H1 (cell line): ENCODE measurements at regions not wholly inside any gene's neighbourhood (a gene's known extent, or its start where the extent isn't known, plus 50 kb on each side); places are given as distances from the start of the nearest gene placed in this dataset.

Experiments
- CTCF ChIA-PET: fragments of 300-600 bp; sonication (Branson Sonifier 250); formaldehyde crosslinking; loops from one replicate; lab custom pipeline; 2021; ENCODE audit not compliant: partially characterized antibody; lab: Charles Lee
- POLR2A ChIA-PET: fragments of 300-600 bp; sonication (Branson Sonifier 250); formaldehyde crosslinking; loops from one replicate; lab custom pipeline; 2021; ENCODE audit warnings: inconsistent platforms; ENCODE audit not compliant: partially characterized antibody; lab: Charles Lee
- DNase-seq, 2 experiments: peaks; one replicate each; pipeline versions ENCODE4 v3.0.0 to v3.0.0-alpha.2; 2010 to 2022; ENCODE audit warnings: low spot score in 2 of 2, low read depth in 1 of 2, mixed read lengths in 1 of 2
- FAIRE-seq: peaks from 2 replicates; lab custom pipeline; 2011; peaks lifted over from hg19 to GRCh38; lab: Jason Lieb, UNC
- H2AFZ ChIP-seq: 2 replicates; pipeline ENCODE4 v1.8.1; 2012; ENCODE audit warnings: low read length, inconsistent platforms
- H2AK5ac ChIP-seq: 2 replicates; pipeline ENCODE4 v1.6.1; 2013; ENCODE audit warnings: low read depth, low read length
- H2BK120ac ChIP-seq: replicated peaks from 2 replicates; pipeline ENCODE3; 2013; ENCODE audit warnings: low read depth, low read length, inconsistent platforms
- H2BK12ac ChIP-seq: 2 replicates; pipeline ENCODE4 v1.6.1; 2013; ENCODE audit warnings: low read depth, low read length
- H2BK15ac ChIP-seq: 2 replicates; pipeline ENCODE4 v1.6.1; 2013; ENCODE audit warnings: low read length
- H2BK20ac ChIP-seq: 2 replicates; pipeline ENCODE4 v1.6.1; 2013; ENCODE audit warnings: low read length
- H2BK5ac ChIP-seq: 2 replicates; pipeline ENCODE4 v1.6.1; 2013; ENCODE audit warnings: low read depth, low read length
- H3K14ac ChIP-seq: 2 replicates; pipeline ENCODE4 v1.6.1; 2013; ENCODE audit warnings: inconsistent platforms; ENCODE audit not compliant: insufficient read length
- H3K18ac ChIP-seq: 2 replicates; pipeline ENCODE4 v1.6.1; 2013; ENCODE audit warnings: low read length; ENCODE audit errors: extremely low read depth
- H3K23ac ChIP-seq: 2 replicates; pipeline ENCODE4 v1.6.1; 2013; ENCODE audit warnings: inconsistent platforms; ENCODE audit not compliant: insufficient read length
- H3K23me2 ChIP-seq: 2 replicates; pipeline ENCODE4 v1.6.1; 2013; ENCODE audit warnings: low read depth, low read length
- H3K27ac ChIP-seq: 2 replicates; pipeline ENCODE4 v1.6.1; 2011; ENCODE audit warnings: low read depth, low read length, inconsistent platforms
- H3K27me3 ChIP-seq, 4 experiments: replicated peaks in 1 of 4; 1 replicate in 1 of 4; 2 replicates in 3 of 4; pipeline versions ENCODE4 v1.6.1 to v1.8.1; 2011 to 2013; ENCODE audit warnings: low read length in 3 of 4, mild to moderate bottlenecking in 3 of 4, inconsistent platforms in 2 of 4, mixed read lengths in 2 of 4, moderate library complexity in 1 of 4; ENCODE audit not compliant: control insufficient read depth in 3 of 4, insufficient read depth in 3 of 4; ENCODE audit errors: extremely low read depth in 1 of 4
- H3K36me3 ChIP-seq, 4 experiments: 2 replicates each; pipeline versions ENCODE4 v1.6.1 to v1.8.1; 2011 to 2013; ENCODE audit warnings: mild to moderate bottlenecking in 4 of 4, low read length in 3 of 4, moderate library complexity in 2 of 4, control low read depth in 1 of 4, inconsistent platforms in 1 of 4; ENCODE audit not compliant: insufficient read depth in 4 of 4, control insufficient read depth in 2 of 4
- H3K4ac ChIP-seq: replicated peaks from 2 replicates; pipeline ENCODE3; 2013; ENCODE audit warnings: low read length, low read depth, mixed read lengths, inconsistent platforms; ENCODE audit not compliant: insufficient read length
- H3K4me1 ChIP-seq, 4 experiments: replicated peaks in 1 of 4; 1 replicate in 1 of 4; 2 replicates in 3 of 4; pipeline versions ENCODE4 v1.6.1 to v1.8.1; 2011 to 2013; ENCODE audit warnings: low read length in 3 of 4, inconsistent platforms in 2 of 4, mixed read lengths in 1 of 4; ENCODE audit not compliant: insufficient read depth in 4 of 4, control insufficient read depth in 3 of 4
- H3K4me2 ChIP-seq, 2 experiments: 2 replicates each; pipeline versions ENCODE4 v1.6.1 to v1.8.1; 2011 to 2013; ENCODE audit warnings: low read depth in 2 of 2, low read length in 2 of 2, control low read depth in 1 of 2, inconsistent platforms in 1 of 2, mild to moderate bottlenecking in 1 of 2; ENCODE audit not compliant: insufficient read depth in 1 of 2
- H3K4me3 ChIP-seq, 4 experiments: fragments of 200-600, 300-600 bp in 1 of 4; sonication (generic), shearing (Covaris generic), sonication (Bioruptor Twin) in 1 of 4; 2 replicates each; pipeline versions ENCODE4 v1.5.1 to v1.8.1; 2011 to 2016; ENCODE audit warnings: low read length in 4 of 4, low read depth in 3 of 4, control low read depth in 2 of 4, inconsistent platforms in 2 of 4, mild to moderate bottlenecking in 2 of 4, mixed read lengths in 1 of 4, moderate library complexity in 1 of 4; ENCODE audit not compliant: insufficient read depth in 2 of 4; ENCODE audit errors: extremely low read depth in 1 of 4
- H3K56ac ChIP-seq: replicated peaks from 2 replicates; pipeline ENCODE3; 2013; ENCODE audit warnings: low read depth, mild to moderate bottlenecking, mixed read lengths, low read length, inconsistent platforms; ENCODE audit not compliant: insufficient read length
- H3K79me1 ChIP-seq: 2 replicates; pipeline ENCODE4 v1.6.1; 2013; ENCODE audit warnings: low read depth, low read length, control low read depth
- H3K79me2 ChIP-seq, 2 experiments: 2 replicates each; pipeline versions ENCODE4 v1.6.1 to v1.8.1; 2012 to 2013; ENCODE audit warnings: low read length in 2 of 2, mild to moderate bottlenecking in 2 of 2, inconsistent platforms in 1 of 2; ENCODE audit not compliant: insufficient read depth in 2 of 2, control insufficient read depth in 1 of 2
- H3K9ac ChIP-seq, 4 experiments: replicated peaks in 1 of 4; 1 replicate in 1 of 4; 2 replicates in 3 of 4; pipeline versions ENCODE4 v1.6.1 to v1.8.1; 2011 to 2013; ENCODE audit warnings: low read depth in 3 of 4, low read length in 3 of 4, control low read depth in 2 of 4, mild to moderate bottlenecking in 2 of 4, moderate library complexity in 2 of 4, inconsistent platforms in 1 of 4; ENCODE audit errors: extremely low read depth in 1 of 4
- H3K9me3 ChIP-seq, 2 experiments: 2 replicates each; pipeline versions ENCODE4 v1.6.1 to v1.8.1; 2012 to 2013; ENCODE audit warnings: mild to moderate bottlenecking in 2 of 2, moderate library complexity in 2 of 2, control low read depth in 1 of 2, inconsistent platforms in 1 of 2, low read depth in 1 of 2, low read length in 1 of 2, mixed read lengths in 1 of 2; ENCODE audit not compliant: insufficient read depth in 2 of 2
- H4K20me1 ChIP-seq, 2 experiments: replicated peaks in 1 of 2; 2 replicates each; pipeline versions ENCODE3 to v1.8.1; 2011 to 2013; ENCODE audit warnings: inconsistent platforms in 2 of 2, low read length in 2 of 2, mild to moderate bottlenecking in 1 of 2; ENCODE audit not compliant: insufficient read depth in 2 of 2, control insufficient read depth in 1 of 2
- H4K5ac ChIP-seq: 2 replicates; pipeline ENCODE4 v1.6.1; 2013; ENCODE audit warnings: low read length, low read depth, mixed read lengths, inconsistent platforms; ENCODE audit not compliant: insufficient read length
- H4K8ac ChIP-seq: 2 replicates; pipeline ENCODE4 v1.8.0; 2013; ENCODE audit warnings: mild to moderate bottlenecking, moderate library complexity, low read length, inconsistent platforms; ENCODE audit not compliant: insufficient read depth; ENCODE audit errors: extremely low read depth
- H4K91ac ChIP-seq: replicated peaks from 2 replicates; pipeline ENCODE3; 2013; ENCODE audit warnings: low read length, mixed read lengths, inconsistent platforms; ENCODE audit not compliant: insufficient read length
- ASH2L ChIP-seq: fragments of 200-600, 300-600 bp; sonication (generic); IDR thresholded peaks from one replicate; pipeline ENCODE4 v1.7.1; 2017; ENCODE audit warnings: low read length
- BCL11A ChIP-seq, 2 experiments: IDR thresholded peaks; one replicate each; pipeline ENCODE4 v1.6.1; 2011; ENCODE audit warnings: low read depth in 2 of 2, low read length in 2 of 2, mild to moderate bottlenecking in 2 of 2
- CTCF ChIP-seq, 3 experiments: IDR thresholded peaks; 1 replicate in 2 of 3; 2 replicates in 1 of 3; pipeline versions ENCODE4 v1.5.1 to v1.6.1; 2011; ENCODE audit warnings: low read length in 3 of 3, mild to moderate bottlenecking in 3 of 3, inconsistent platforms in 2 of 3, low read depth in 1 of 3, moderate library complexity in 1 of 3; ENCODE audit not compliant: insufficient read depth in 1 of 3; ENCODE audit errors: control extremely low read depth in 1 of 3
- GABPA ChIP-seq: IDR thresholded peaks from 2 replicates; pipeline ENCODE4 v1.6.1; 2011; ENCODE audit warnings: mild to moderate bottlenecking, low read length, moderate library complexity, borderline replicate concordance; ENCODE audit not compliant: insufficient read depth
- KDM5A ChIP-seq: fragments of 200-600 bp; IDR thresholded peaks from 2 replicates; pipeline ENCODE4 v1.7.1; 2012; ENCODE audit warnings: mild to moderate bottlenecking, low read length, inconsistent platforms, mixed read lengths
- POLR2A ChIP-seq, 2 experiments: IDR thresholded peaks; 1 replicate in 1 of 2; 2 replicates in 1 of 2; pipeline ENCODE4 v1.6.1; 2011; ENCODE audit warnings: low read depth in 2 of 2, low read length in 2 of 2, mild to moderate bottlenecking in 2 of 2; ENCODE audit errors: control extremely low read depth in 1 of 2
- POLR2AphosphoS5 ChIP-seq: IDR thresholded peaks from 2 replicates; pipeline ENCODE4 v1.6.1; 2011; ENCODE audit warnings: low read depth, low read length
- RBBP5 ChIP-seq: IDR thresholded peaks from 2 replicates; pipeline ENCODE4 v1.7.1; 2012; ENCODE audit warnings: low read depth, mild to moderate bottlenecking, inconsistent platforms, low read length, moderate library complexity, borderline replicate concordance
- RXRA ChIP-seq: IDR thresholded peaks from 2 replicates; pipeline ENCODE4 v1.6.1; 2011; ENCODE audit warnings: low read depth, mild to moderate bottlenecking, low read length, moderate library complexity; ENCODE audit not compliant: insufficient read depth
- SRF ChIP-seq: IDR thresholded peaks from 2 replicates; pipeline ENCODE4 v1.6.1; 2011; ENCODE audit warnings: mild to moderate bottlenecking, low read depth, low read length, moderate library complexity
- SUZ12 ChIP-seq: fragments of 200-600 bp; sonication (generic); IDR thresholded peaks from 2 replicates; pipeline ENCODE4 v1.6.1; 2012; ENCODE audit warnings: mild to moderate bottlenecking, inconsistent platforms, low read length, moderate library complexity, mixed read lengths
- USF2 ChIP-seq: IDR thresholded peaks from 2 replicates; pipeline ENCODE4 v1.6.1; 2011; ENCODE audit warnings: low read length, improper control_type of control experiment
- WGBS, 2 experiments: shearing (Covaris generic) in 1 of 2; methylation state at CpG; one replicate each; pipeline versions ENCODE4 v1.1.6 to v1.1.7; 2013 to 2015; ENCODE audit warnings: low lambda C conversion rate in 2 of 2, mixed read lengths in 2 of 2, inconsistent platforms in 1 of 2, low coverage in 1 of 2, missing lambda C conversion rate in 1 of 2; ENCODE audit not compliant: insufficient replicate concordance in 2 of 2, insufficient coverage in 1 of 2, insufficient read length in 1 of 2; ENCODE audit errors: extremely low coverage in 1 of 2, missing lambda C conversion rate in 1 of 2; 5-methylcytosine and 5-hydroxymethylcytosine counted together

GRCh38 chr12:34215893-34216285 is 193.6 kb downstream of the ALG10 start:
- Histone ChIP-seq H3K14ac (no peak overlapping the region), H2BK5ac (no peak overlapping the region), H2AFZ (no peak overlapping the region), H2BK15ac (no peak overlapping the region), H2BK20ac (no peak overlapping the region), H2BK12ac (no peak overlapping the region), H3K27ac (no peak overlapping the region), H3K9ac (no peak overlapping the region), H3K36me3 (no peaks in the 10 kb centered on the region), H3K27me3 (no peaks in the 10 kb centered on the region), H3K4ac (no peak overlapping the region), H3K79me2 (no peaks in the 10 kb centered on the region), H3K79me1 (no peaks in the 10 kb centered on the region), H4K91ac (no peak overlapping the region), H3K4me2 (no peak overlapping the region), H2BK120ac (no peak overlapping the region), H3K4me3 (no peak overlapping the region), H3K23me2 (no peaks in the 10 kb centered on the region), H4K5ac (no peak overlapping the region), H3K56ac (no peak overlapping the region), H3K23ac (no peak overlapping the region), H2AK5ac (no peak overlapping the region), H3K4me1 (no peaks in the 10 kb centered on the region), H3K9me3 (peaks cover 50 to 85% of the 10 kb centered on the region in 2 experiments), H4K8ac (no peak overlapping the region), H3K18ac (no peak overlapping the region), H4K20me1 (no peaks in the 10 kb centered on the region)
- ChIA-PET CTCF (interaction anchor here (0.9 kb wide), 1 partner anchor 93 kb away, joined by 3 read pairs; no protein-coding TSS in a partner anchor), POLR2A (no interaction called here)
- DNase-seq = no peak
- 90% methylated on average over 12 of the region's 12 CpGs; no CpG with 5 or more reads in 1 of the 2 experiments for WGBS, 2 experiments
- FAIRE-seq = no peak
- TF ChIP-seq SRF = no peak
- TF ChIP-seq KDM5A = no peak
- no peak for TF ChIP-seq POLR2AphosphoS5
- TF ChIP-seq CTCF (IDR thresholded peaks at IDR 0.05; ENCODE audit: control extremely low read depth in 1 of 3, insufficient read depth in 1 of 3, low read depth in 1 of 3, low read length in 3 of 3) = no peak
- TF ChIP-seq USF2 = no peak
- TF ChIP-seq ASH2L = no peak
- TF ChIP-seq SUZ12 = no peak
- TF ChIP-seq RXRA = no peak
- no peak for TF ChIP-seq GABPA
- TF ChIP-seq BCL11A (IDR thresholded peaks at IDR 0.05; ENCODE audit: low read depth in 2 of 2, low read length in 2 of 2) = no peak
- TF ChIP-seq RBBP5 = no peak
- no peak for TF ChIP-seq POLR2A (IDR thresholded peaks at IDR 0.05; ENCODE audit: control extremely low read depth in 1 of 2, low read depth in 2 of 2, low read length in 2 of 2)
